Activated CD8-positive, alpha-beta T cell treated with anti-CD3 and anti-CD28 coated beads, Interleukin-2, amount 10 ng/mL, durations not matched to agents 7 days and 5 days (primary cell): ENCODE measurements at regions not wholly inside any gene's neighbourhood (a gene's known extent, or its start where the extent isn't known, plus 50 kb on each side); places are given as distances from the start of the nearest gene placed in this dataset.

Experiments
- ATAC-seq: fragments of 150-1000 bp; cut with Tn5 transposase; one replicate; pipeline ENCODE4 v1.10.0; 2021; ENCODE audit warnings: moderate library complexity
- CTCF ChIA-PET: fragments of 350-600 bp; sonication (Branson Sonifier 250); formaldehyde crosslinking; loops from one replicate; lab custom pipeline; 2021; ENCODE audit warnings: antibody characterized with exemption; lab: Charles Lee
- POLR2A ChIA-PET: fragments of 350-600 bp; sonication (Branson Sonifier 250); formaldehyde crosslinking; loops from one replicate; lab custom pipeline; 2021; ENCODE audit warnings: antibody characterized with exemption; lab: Charles Lee
- DNase-seq: peaks from one replicate; pipeline ENCODE4 v3.0.0-alpha.2; 2020
- H3K27ac Mint-ChIP-seq: one replicate; pipeline ENCODE4 v1.8.0; 2021; ENCODE audit warnings: mild to moderate bottlenecking, mixed read lengths
- H3K27me3 Mint-ChIP-seq: one replicate; pipeline ENCODE4 v1.8.0; 2021; ENCODE audit warnings: low read depth, mixed read lengths
- H3K36me3 Mint-ChIP-seq: one replicate; pipeline ENCODE4 v1.8.0; 2021; ENCODE audit warnings: low read depth, mixed read lengths
- H3K4me1 Mint-ChIP-seq: one replicate; pipeline ENCODE4 v1.8.0; 2021; ENCODE audit warnings: low read depth, mixed read lengths
- H3K4me3 Mint-ChIP-seq: one replicate; pipeline ENCODE4 v1.8.0; 2021; ENCODE audit warnings: mild to moderate bottlenecking, mixed read lengths
- H3K9me3 Mint-ChIP-seq: one replicate; pipeline ENCODE4 v1.8.0; 2022; ENCODE audit warnings: mixed read lengths; ENCODE audit not compliant: insufficient read depth

DNA sequence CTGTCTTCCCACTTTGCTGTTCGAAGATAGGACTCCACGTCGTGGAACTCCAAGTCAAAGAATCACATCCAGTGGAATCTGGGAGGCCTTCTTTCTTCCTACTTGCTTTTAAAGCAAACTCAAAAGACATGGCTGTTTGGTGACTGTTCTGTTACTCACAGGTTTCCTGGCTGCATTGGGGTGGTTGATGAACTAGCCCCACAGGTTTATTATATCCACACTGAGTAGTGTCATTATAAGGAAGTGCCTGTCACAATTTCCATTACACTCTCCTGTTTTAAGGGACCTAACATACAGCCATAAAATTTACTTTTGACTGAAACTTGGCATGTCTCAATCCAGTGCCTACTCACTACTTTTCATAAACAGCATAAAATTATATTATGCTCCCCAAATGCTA is 287.3 kb upstream of the SP4 start:
- no peaks in the 10 kb centered on the region for H3K36me3 Mint-ChIP-seq
- DNase-seq (no peak), ATAC-seq (no peak)
- ChIA-PET POLR2A (no interaction called here), CTCF (no interaction called here)
- H3K27me3 Mint-ChIP-seq, result no peaks in the 10 kb centered on the region
- H3K27ac Mint-ChIP-seq, result no peak overlapping the region
- no peak overlapping the region for H3K4me3 Mint-ChIP-seq
- H3K4me1 Mint-ChIP-seq, result no peaks in the 10 kb centered on the region
- no peaks in the 10 kb centered on the region for H3K9me3 Mint-ChIP-seq

- H3K27me3 Mint-ChIP-seq, result no peaks in the 10 kb centered on the region
- CTCF ChIA-PET, result no interaction called here
- H3K4me3 Mint-ChIP-seq, result no peak overlapping the region
- H3K36me3 Mint-ChIP-seq, result no peaks in the 10 kb centered on the region
- ATAC-seq (no peak), DNase-seq (no peak)
- H3K9me3 Mint-ChIP-seq, result no peaks in the 10 kb centered on the region
- POLR2A ChIA-PET, result no interaction called here
- H3K27ac Mint-ChIP-seq, result no peak overlapping the region
- no peaks in the 10 kb centered on the region for H3K4me1 Mint-ChIP-seq
Observed at GRCh38 chr7:21141476-21141875, 286.4 kb upstream of the SP4 start.

DNA sequence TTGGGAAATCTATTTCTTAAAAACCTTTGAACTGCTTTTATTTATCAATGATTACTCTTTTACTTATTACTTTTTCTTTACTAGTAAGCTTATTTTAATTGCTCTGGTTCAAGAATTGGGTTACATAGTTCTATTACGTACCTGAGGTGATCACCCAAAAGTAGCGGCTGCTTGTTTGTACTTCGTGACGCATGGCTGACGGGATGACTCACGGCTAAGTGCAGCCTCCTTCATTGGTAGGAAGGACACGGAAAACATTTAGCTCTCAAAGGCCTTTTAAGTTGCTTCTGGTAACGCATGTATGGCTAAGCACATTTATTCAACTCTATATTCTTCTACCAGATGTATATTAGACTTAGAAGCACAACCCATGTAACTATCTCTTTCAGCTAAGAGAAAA is 285.8 kb upstream of the SP4 start:
- POLR2A ChIA-PET, result no interaction called here

GRCh38 chr7:21146642-21147423 is 281.1 kb upstream of the SP4 start:
- ATAC-seq (no peak), DNase-seq (no peak)
- H3K4me1 Mint-ChIP-seq, result no peaks in the 10 kb centered on the region
- H3K27ac Mint-ChIP-seq, result no peak overlapping the region
- H3K27me3 Mint-ChIP-seq, result no peaks in the 10 kb centered on the region
- H3K4me3 Mint-ChIP-seq, result no peak overlapping the region
- ChIA-PET CTCF (no interaction called here), POLR2A (no interaction called here)
- H3K36me3 Mint-ChIP-seq, result no peaks in the 10 kb centered on the region
- H3K9me3 Mint-ChIP-seq, result no peaks in the 10 kb centered on the region

More for the DNA sequence above, 285.8 kb upstream of the SP4 start:
- Mint-ChIP-seq H3K27me3 (no peaks in the 10 kb centered on the region), H3K9me3 (no peaks in the 10 kb centered on the region), H3K4me3 (no peak overlapping the region), H3K27ac (no peak overlapping the region), H3K36me3 (no peaks in the 10 kb centered on the region), H3K4me1 (no peaks in the 10 kb centered on the region)
- ATAC-seq, result no peak
- CTCF ChIA-PET, result no interaction called here
- no peak for DNase-seq

GRCh38 chr7:21149809-21150208 is 278.1 kb upstream of the SP4 start:
- no peak for ATAC-seq
- H3K4me1 Mint-ChIP-seq, result no peaks in the 10 kb centered on the region
- H3K4me3 Mint-ChIP-seq, result no peak overlapping the region

DNA sequence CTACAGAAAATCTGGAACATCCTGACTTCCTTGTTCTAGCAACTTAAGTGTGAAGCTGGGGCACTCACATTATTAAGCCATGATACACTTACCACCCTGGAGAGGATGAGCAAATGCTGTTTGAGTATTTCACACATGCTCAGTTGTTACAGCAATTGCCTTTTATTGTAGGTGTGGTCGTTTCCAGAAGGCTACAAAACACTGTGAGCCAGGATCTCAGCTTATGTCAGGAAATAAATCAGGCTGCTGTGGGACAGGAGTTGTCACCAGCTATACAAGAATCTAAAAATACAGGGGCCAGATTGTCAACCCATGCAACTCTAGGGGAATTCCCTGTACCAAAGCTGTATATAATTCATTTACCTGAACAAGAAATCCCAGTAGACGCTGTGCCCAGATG is 273.3 kb upstream of the SP4 start:
- no peak for ATAC-seq
- H3K9me3 Mint-ChIP-seq, result no peaks in the 10 kb centered on the region
- ChIA-PET CTCF (no interaction called here), POLR2A (no interaction called here)
- no peaks in the 10 kb centered on the region for H3K4me1 Mint-ChIP-seq
- no peaks in the 10 kb centered on the region for H3K36me3 Mint-ChIP-seq
- H3K27me3 Mint-ChIP-seq, result no peaks in the 10 kb centered on the region
- H3K4me3 Mint-ChIP-seq, result no peak overlapping the region
- no peak for DNase-seq
- H3K27ac Mint-ChIP-seq, result no peak overlapping the region

More at GRCh38 chr7:21149809-21150208, 278.1 kb upstream of the SP4 start:
- Mint-ChIP-seq H3K27ac (no peak overlapping the region), H3K9me3 (no peaks in the 10 kb centered on the region), H3K27me3 (no peaks in the 10 kb centered on the region), H3K36me3 (no peaks in the 10 kb centered on the region)
- ChIA-PET CTCF (no interaction called here), POLR2A (no interaction called here)
- no peak for DNase-seq

DNA sequence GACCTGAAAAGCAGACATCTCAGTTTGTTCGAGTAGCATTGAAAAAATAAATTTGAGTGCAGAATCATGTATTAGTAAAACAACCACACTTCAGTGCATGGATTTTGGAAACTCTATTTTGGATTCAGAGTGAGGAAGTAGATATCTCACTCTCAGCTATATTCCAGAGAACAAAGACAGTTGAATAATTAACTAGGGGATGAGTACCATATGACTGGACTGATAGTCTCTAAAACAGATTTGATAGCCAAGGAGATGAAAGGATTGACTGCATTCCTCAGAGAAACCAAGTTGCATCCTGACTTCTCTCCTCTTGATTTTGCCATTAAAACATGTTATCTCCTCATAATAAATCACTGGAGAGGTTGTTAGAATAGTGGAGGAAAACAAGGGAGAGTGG is 268.4 kb upstream of the SP4 start:
- Mint-ChIP-seq H3K4me3 (no peak overlapping the region), H3K27me3 (no peaks in the 10 kb centered on the region), H3K36me3 (no peaks in the 10 kb centered on the region), H3K9me3 (no peaks in the 10 kb centered on the region), H3K4me1 (no peaks in the 10 kb centered on the region), H3K27ac (no peak overlapping the region)
- DNase-seq, result no peak
- ChIA-PET POLR2A (no interaction called here), CTCF (no interaction called here)
- ATAC-seq, result no peak

GRCh38 chr7:21160401-21160800 is 267.5 kb upstream of the SP4 start:
- H3K36me3 Mint-ChIP-seq, result no peaks in the 10 kb centered on the region
- H3K4me1 Mint-ChIP-seq, result no peaks in the 10 kb centered on the region
- H3K27ac Mint-ChIP-seq, result no peak overlapping the region
- ATAC-seq, result no peak
- no peak overlapping the region for H3K4me3 Mint-ChIP-seq
- POLR2A ChIA-PET, result no interaction called here
- H3K9me3 Mint-ChIP-seq, result no peaks in the 10 kb centered on the region
- CTCF ChIA-PET, result interaction anchor here (1.1 kb wide), 1 partner anchor 17 kb away, joined by 3 read pairs; no protein-coding TSS in a partner anchor
- H3K27me3 Mint-ChIP-seq, result peaks cover 2% of the 10 kb centered on the region
- DNase-seq, result no peak

GRCh38 chr7:21167942-21168341 is 259.9 kb upstream of the SP4 start:
- DNase-seq, result no peak
- Mint-ChIP-seq H3K27ac (no peak overlapping the region), H3K9me3 (no peaks in the 10 kb centered on the region), H3K36me3 (no peaks in the 10 kb centered on the region), H3K4me1 (no peaks in the 10 kb centered on the region), H3K27me3 (peaks cover 29% of the 10 kb centered on the region), H3K4me3 (no peak overlapping the region)
- ChIA-PET POLR2A (no interaction called here), CTCF (no interaction called here)
- no peak for ATAC-seq

DNA sequence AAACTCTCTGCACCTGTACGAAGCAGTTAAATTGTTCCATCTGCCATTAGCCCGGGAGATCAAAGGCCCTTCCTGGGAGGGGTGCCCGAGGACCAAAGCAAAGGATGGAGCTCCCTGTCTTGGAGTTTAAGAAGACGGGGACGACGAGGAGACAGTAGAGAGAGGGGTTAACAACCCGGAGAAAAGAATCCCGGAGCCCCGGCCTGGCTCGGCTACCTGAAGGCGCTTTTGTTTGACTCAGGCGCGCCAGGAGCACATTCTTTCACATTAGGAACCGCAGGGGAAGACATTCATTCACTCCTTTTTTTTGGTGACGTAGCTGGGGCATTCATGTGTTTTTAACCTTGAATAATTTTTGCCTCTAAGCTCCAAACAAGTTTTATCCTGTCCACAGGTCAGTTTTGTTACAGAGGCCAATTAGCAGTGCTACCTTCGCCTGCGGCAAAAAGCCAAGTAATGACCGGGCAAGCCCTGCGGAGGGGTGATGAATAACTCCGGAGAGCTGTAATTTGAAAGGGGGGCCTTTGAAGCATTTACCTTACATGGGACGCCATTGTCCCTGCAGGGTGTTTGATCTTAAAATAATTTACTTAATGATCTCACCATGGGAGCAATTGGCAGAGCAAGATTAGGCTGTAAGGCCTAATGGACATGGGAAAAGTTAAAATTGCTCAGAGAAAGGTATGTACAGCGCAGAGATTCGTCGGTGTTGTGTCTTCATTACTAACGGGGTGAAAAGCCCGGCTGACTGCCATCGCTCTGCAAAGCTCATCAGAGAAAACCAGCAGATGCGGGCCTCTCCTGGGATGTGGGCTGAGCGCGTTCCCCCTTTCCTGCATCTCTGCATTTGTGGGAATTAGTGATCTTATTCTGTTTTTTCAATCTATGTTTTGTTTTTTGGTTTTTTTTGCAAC is 258.0 kb upstream of the SP4 start:
- ATAC-seq (no peak), DNase-seq (no peak)
- Mint-ChIP-seq H3K36me3 (no peaks in the 10 kb centered on the region), H3K4me3 (no peak overlapping the region), H3K27ac (no peak overlapping the region), H3K9me3 (no peaks in the 10 kb centered on the region), H3K4me1 (no peaks in the 10 kb centered on the region), H3K27me3 (peaks cover 28% of the 10 kb centered on the region)
- ChIA-PET POLR2A (no interaction called here), CTCF (no interaction called here)

DNA sequence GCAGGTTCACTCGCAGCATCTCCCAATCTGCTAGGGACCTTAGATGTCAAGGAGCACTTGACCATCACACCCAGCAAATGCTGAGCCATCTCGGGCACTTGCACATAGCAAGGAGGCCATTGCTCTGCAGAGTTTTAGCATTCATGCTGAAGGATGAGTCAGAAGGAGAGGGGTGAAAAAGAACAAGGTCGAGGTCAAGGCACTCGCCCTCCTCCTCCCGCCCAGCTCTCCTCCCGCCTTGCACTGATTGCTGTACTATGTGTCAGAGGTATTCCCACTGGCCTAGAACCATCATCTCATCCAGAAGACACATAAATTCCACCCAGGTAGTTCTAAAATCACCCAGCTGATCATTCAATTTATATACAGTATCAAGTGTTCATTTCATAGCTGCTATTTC is 255.1 kb upstream of the SP4 start:
- H3K27ac Mint-ChIP-seq, result no peak overlapping the region
- H3K36me3 Mint-ChIP-seq, result no peaks in the 10 kb centered on the region
- H3K27me3 Mint-ChIP-seq, result peaks cover 20% of the 10 kb centered on the region
- DNase-seq, result no peak
- no peaks in the 10 kb centered on the region for H3K4me1 Mint-ChIP-seq
- no peaks in the 10 kb centered on the region for H3K9me3 Mint-ChIP-seq
- ATAC-seq, result no peak
- CTCF ChIA-PET, result interaction anchor here (1.2 kb wide), 1 partner anchor 13 kb away, joined by 3 read pairs; no protein-coding TSS in a partner anchor
- POLR2A ChIA-PET, result no interaction called here
- no peak overlapping the region for H3K4me3 Mint-ChIP-seq

DNA sequence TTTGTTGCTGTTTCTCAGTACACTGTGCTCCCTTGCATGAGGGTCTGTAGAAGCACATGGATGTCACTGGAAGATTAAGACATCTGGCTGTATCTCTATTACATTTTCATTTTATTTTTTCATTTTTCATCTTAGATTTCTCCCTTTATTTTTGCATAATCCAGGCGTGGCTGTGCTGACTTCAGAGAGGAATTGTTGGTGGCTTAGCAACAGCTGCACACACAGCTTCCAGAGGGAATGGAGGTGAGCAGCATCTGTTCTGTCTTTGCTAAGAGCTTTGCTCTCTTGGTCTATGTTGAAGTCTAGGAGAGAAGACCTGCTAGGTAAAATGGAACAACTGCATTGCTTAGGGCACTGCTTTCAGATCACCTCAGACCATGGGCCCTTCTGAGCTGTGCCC is 254.4 kb upstream of the SP4 start:
- Mint-ChIP-seq H3K4me1 (no peaks in the 10 kb centered on the region), H3K27ac (no peak overlapping the region), H3K36me3 (no peaks in the 10 kb centered on the region), H3K4me3 (no peak overlapping the region), H3K27me3 (peaks cover 16% of the 10 kb centered on the region), H3K9me3 (no peaks in the 10 kb centered on the region)
- DNase-seq (no peak), ATAC-seq (no peak)
- ChIA-PET POLR2A (no interaction called here), CTCF (interaction anchor here (1.2 kb wide), 1 partner anchor 12 kb away, joined by 3 read pairs; no protein-coding TSS in a partner anchor)
